NCI-H2107 treated with DMSO at 0.1 percent for 48 hours (cell line): ENCODE measurements at regions not wholly inside any gene's neighbourhood (a gene's known extent, or its start where the extent isn't known, plus 50 kb on each side); places are given as distances from the start of the nearest gene placed in this dataset.

Experiments used
- DNase-seq: peaks from one replicate; lab custom pipeline; 2025; ENCODE audit not compliant: unreplicated experiment; lab: John Stamatoyannopoulos, UW

DNA sequence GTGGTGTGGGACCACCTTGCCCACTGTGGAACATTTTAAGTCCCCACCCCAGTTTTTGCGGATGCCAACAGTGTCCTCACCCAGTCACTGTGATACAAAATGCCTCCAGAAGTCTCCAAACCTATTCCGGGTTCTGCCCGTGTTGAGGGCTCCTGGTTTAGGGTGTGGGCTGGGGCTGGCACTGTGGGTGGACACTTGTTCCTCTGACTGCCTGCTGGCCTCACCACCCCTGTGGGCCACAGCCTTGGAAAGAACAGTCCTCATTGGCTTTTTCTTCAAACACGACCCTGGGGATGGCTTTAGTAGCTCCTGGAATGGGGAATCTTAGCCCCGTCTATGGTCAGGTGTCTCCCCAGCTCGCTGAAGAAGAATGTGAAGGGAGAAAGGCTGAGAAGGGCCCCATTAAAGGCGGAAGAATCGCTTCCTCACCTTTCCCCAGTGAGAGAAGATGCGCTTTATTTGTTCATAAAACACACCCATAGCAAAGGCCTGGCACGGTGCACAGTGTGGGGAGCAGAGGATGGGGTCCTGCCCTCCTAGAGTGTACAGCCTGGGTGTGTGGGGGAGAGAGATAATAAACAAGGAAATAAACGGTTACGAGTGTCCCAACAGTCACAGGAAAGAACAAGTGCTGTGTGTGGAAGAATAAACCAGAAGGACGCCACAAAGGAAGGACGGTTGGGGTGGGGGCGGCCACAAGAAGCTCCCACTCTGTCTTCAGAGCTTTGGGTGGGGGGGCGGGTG, 56.3 kb upstream of the SLC22A11 start:
- DNase-seq: no peak

DNA sequence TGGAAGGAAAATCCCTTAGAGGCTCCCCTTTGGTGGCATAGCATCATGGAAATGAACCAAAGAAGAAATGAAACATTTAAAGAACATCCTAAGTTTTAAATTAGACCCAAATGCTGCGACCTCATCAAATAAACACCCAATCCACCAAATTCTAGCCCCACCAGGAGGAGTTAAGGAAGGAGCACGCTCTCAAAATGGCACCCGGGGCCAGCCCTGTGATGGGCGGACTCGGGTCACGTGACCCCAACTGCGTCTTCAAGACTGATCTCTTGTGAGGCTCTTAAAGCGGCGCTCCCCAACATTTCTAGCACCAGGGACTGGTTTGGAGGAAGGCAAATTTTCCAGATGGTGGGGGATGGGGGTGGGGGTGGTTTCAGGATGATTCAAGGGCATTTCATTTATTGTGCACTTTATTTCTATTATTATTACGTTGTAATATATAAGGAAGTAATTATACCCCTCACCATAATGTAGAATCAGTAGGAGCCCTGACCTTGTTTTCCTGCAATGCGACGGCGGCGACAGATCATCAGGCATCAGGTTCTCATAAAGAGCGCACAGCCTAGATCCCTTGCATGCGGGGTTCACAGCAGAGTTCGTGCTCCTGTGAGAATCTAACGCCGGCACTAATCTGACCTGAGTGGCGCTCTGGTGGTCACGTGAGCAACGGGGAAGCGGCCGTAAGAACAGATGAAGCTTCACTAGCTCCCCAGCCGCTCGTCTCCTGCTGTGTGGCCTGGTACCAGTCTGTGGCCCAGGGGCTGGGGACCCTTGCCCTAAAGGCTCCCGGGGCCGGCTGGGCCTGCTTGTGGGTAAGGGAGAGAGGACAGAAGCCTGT, 55.3 kb upstream of the SLC22A11 start:
- no peak for DNase-seq

DNA sequence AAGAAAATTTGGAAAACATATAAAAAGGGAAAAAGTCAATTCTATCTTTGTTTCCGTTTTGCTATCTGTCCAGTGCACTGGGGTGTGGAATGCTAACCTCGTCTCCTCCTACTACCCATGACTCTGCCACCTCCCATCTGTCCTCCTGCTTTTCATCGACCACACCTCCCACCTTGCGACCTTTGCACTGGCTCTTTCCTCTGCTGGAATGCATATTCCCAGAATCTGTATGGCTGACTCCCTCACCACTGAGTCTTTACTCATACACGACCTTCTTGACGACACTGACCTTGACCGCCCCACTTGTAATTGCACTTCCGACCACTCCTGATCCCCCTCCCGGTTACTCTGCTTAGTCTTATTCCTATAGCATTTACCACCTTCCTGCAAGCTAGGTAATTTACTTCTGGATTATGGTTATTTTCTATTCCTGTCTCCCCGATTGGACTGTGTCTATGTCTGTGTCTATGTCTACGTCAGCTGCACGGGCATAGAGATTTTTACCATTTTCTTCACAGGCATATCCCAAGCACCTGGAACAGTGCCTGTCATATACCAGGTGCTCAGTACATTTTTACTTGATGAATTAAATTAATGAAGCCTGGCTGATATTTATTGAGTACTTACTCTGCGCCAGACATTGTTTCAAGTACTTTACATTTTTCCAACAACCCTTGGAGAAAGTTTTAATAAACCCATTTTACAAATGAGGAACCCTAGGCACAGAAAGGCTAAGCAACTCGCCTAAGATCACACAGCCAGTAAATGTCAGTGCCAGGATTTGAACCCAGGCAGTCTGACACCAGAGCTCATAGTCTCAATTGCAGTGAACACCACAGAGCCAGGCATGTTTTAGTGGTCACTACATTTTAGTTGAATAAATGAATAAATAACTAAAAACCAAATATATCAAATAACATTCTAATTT, 54.0 kb upstream of the SLC22A11 start:
- no peak for DNase-seq

DNA sequence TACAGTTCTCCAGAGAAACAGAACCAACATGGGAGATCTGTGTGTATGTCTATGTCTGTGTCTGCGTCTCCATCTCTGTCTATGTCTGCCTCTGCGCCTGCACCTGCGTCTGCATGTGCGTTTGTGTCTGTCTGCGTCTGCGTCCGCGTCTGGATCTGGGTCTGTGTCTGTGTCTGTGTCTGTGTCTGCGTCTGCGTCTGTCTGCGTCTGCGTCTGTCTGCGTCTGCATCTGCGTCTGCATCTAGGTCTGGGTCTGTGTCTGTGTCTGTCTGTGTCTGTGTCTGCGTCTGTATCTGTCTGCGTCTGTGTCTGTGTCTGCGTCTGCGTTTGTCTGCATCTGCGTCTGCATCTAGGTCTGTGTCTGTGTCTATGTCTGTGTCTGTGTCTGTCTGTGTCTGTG, 53.1 kb upstream of the SLC22A11 start:
- no peak for DNase-seq

DNA sequence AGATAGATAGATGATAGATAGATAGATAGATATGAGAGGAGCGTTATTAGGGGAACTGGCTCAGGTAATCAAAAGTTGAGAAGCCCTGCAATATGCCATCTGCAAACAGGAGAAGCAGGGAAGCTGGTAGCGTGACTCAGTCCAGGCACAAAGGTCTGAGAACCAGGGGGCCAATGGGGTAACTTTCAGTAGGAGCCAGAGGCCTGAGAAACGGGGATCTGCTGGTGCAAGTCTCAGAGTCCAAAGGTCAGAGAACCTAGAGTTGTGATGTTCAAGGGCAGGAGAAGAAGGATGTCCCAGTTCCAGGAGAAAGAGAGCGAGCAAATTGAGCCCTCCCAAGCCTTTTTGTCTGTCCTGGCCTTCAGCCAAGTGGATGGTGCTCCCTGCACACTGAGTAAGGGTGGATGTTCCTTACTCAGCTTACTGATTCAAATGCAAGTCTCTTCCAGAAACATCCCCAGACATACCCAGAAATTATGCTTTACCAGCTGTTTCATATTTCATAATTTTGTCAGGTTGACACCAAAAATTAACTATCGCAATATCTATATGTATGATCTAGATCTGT, 52.5 kb upstream of the SLC22A11 start:
- DNase-seq: no peak

DNA sequence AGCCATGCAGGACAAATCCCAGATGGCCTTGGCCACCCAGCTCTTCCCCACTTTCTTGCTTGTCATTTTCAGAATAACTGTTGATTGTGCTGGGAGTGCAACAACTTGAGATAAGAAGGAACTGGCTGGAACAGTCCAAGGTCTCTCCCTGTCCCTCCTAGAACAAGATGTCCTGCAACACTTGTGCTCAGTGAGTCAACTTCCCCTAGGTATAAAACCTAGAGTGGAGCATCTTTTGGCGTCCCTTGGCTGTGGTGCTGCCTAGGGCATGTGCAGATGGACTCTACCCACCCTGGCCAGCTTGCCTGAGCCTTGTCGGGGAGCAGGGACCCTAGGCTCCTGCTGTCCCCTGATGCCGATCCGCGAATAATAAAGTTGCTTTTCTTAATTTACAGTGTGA, 50.7 kb upstream of the SLC22A11 start:
- no peak for DNase-seq
